ENCODE measurements at regions not wholly inside any gene's neighbourhood (a gene's known extent, or its start where the extent isn't known, plus 50 kb on each side); places are given as distances from the start of the nearest gene placed in this dataset.

DNA sequence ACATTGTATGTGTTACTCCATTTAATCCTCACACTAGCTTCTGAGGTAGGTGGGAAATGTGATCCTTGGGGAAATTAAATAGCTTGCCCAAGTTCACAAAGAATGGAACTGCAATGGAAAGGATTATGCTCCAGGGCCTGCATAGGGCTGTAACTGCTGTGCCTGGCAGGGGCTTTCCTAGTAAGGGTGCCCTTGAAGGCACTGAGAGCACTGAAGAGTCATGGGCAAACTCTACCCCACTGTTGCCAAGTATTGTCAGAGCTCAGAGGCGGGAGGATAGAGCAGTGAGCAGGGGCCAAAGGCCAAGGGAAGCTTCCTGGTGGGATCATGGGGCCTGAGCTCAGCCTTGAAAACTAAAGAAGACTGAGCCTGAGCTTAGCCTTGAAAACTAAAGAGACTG, 133.0 kb upstream of the NALF2 start:
- Histone ChIP-seq H3K4me2 (no peak overlapping the region), H3K4me1 (replicated peaks; ENCODE audit: insufficient read depth) (no peaks in the 10 kb centered on the region), H3K27me3 (ENCODE audit: insufficient read depth, low read depth) (no peaks in the 10 kb centered on the region), H3K9me3 (ENCODE audit: insufficient read depth, low read depth) (no peaks in the 10 kb centered on the region), H3K79me2 (ENCODE audit: low read depth) (no peaks in the 10 kb centered on the region), H3K9me2 (ENCODE audit: insufficient read depth) (no peaks in the 10 kb centered on the region), H4K20me1 (ENCODE audit: insufficient read depth) (no peaks in the 10 kb centered on the region), H2AFZ (no peak overlapping the region), H3K36me3 (ENCODE audit: low read depth) (no peaks in the 10 kb centered on the region), H3F3A (ENCODE audit: insufficient read depth, low read depth) (no peaks in the 10 kb centered on the region), H3K27ac (no peak overlapping the region), H3K4me3 (no peak overlapping the region)
- ChIA-PET CTCF (no interaction called here), POLR2A (ENCODE audit: unreplicated experiment) (no interaction called here)
- intact Hi-C loops (cut with micrococcal nuclease; ENCODE audit: unreplicated experiment), result no loop called here
- no peak for TF ChIP-seq EZH2 (IDR thresholded peaks at IDR 0.05; ENCODE audit: low read depth)
- TF ChIP-seq, protein P1, sequence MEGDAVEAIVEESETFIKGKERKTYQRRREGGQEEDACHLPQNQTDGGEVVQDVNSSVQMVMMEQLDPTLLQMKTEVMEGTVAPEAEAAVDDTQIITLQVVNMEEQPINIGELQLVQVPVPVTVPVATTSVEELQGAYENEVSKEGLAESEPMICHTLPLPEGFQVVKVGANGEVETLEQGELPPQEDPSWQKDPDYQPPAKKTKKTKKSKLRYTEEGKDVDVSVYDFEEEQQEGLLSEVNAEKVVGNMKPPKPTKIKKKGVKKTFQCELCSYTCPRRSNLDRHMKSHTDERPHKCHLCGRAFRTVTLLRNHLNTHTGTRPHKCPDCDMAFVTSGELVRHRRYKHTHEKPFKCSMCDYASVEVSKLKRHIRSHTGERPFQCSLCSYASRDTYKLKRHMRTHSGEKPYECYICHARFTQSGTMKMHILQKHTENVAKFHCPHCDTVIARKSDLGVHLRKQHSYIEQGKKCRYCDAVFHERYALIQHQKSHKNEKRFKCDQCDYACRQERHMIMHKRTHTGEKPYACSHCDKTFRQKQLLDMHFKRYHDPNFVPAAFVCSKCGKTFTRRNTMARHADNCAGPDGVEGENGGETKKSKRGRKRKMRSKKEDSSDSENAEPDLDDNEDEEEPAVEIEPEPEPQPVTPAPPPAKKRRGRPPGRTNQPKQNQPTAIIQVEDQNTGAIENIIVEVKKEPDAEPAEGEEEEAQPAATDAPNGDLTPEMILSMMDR (conservative IDR thresholded peaks at IDR 0.05), result no peak
- BruUV-seq (replicated peaks), result no TSS peak
- DNase-seq, result no peak

DNA sequence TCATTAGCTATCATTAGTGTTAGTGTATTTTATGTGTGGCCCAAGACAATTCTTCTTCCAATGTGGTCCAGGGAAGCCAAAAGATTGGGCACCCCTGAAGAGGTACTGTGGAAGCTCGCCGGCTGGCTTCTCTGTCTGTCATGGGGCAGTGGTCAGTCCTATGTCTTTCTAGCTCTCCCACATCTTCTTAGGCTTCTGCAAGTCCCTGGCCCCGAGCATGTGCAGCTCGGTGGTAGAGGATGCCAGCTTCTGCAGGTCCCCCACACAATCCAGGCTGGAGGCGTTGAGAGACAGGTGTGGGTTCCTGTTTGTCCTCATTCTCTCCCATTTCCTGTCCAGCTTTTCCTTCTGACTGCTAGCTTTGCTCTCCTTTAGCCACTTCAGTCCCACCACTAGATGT, 134.1 kb upstream of the NALF2 start:
- no peaks in the 10 kb centered on the region for H3K4me1 ChIP-seq (replicated peaks; ENCODE audit: insufficient read depth)
- DNase-seq, result no peak
- H4K20me1 ChIP-seq (ENCODE audit: insufficient read depth), result no peaks in the 10 kb centered on the region
- H3K36me3 ChIP-seq (ENCODE audit: low read depth), result no peaks in the 10 kb centered on the region
- no peak overlapping the region for H2AFZ ChIP-seq
- no TSS peak for BruUV-seq (replicated peaks)
- TF ChIP-seq, protein P1 (conservative IDR thresholded peaks at IDR 0.05), result no peak
- TF ChIP-seq EZH2 (IDR thresholded peaks at IDR 0.05; ENCODE audit: low read depth), result no peak
- POLR2A ChIA-PET (ENCODE audit: unreplicated experiment), result no interaction called here
- no peak overlapping the region for H3K4me3 ChIP-seq
- no peaks in the 10 kb centered on the region for H3K27me3 ChIP-seq (ENCODE audit: insufficient read depth, low read depth)
- CTCF ChIA-PET, result no interaction called here
- no peaks in the 10 kb centered on the region for H3K9me3 ChIP-seq (ENCODE audit: insufficient read depth, low read depth)
- H3K27ac ChIP-seq, result no peak overlapping the region
- no peak overlapping the region for H3K4me2 ChIP-seq
- intact Hi-C loops (cut with micrococcal nuclease; ENCODE audit: unreplicated experiment), result no loop called here
- H3K9me2 ChIP-seq (ENCODE audit: insufficient read depth), result no peaks in the 10 kb centered on the region
- no peaks in the 10 kb centered on the region for H3F3A ChIP-seq (ENCODE audit: insufficient read depth, low read depth)
- no peaks in the 10 kb centered on the region for H3K79me2 ChIP-seq (ENCODE audit: low read depth)

DNA sequence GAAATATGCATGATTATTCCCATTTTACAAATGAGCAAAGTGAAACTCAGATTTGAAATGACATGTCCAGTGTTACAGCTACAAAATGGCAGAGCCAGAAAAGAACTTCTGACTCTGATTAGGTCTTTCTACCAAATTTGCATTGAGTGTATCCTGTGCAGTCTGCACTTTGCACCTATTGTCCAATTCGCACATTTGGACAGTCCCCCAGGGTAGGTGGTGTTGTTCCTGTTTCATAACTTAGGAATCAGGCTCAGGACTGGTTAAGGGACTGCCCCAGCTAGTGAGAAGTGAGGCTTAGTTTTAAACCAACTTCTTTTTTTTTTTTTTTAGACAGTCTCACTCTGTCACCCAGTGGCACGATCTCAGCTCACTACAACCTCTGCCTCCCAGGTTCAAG, 137.9 kb upstream of the NALF2 start:
- no peaks in the 10 kb centered on the region for H3K27me3 ChIP-seq (ENCODE audit: insufficient read depth, low read depth)
- no peaks in the 10 kb centered on the region for H3K36me3 ChIP-seq (ENCODE audit: low read depth)
- H3K79me2 ChIP-seq (ENCODE audit: low read depth), result no peaks in the 10 kb centered on the region
- H2AFZ ChIP-seq, result no peak overlapping the region
- ChIA-PET CTCF (no interaction called here), POLR2A (ENCODE audit: unreplicated experiment) (no interaction called here)
- H4K20me1 ChIP-seq (ENCODE audit: insufficient read depth), result no peaks in the 10 kb centered on the region
- H3K4me2 ChIP-seq, result no peak overlapping the region
- no peak overlapping the region for H3K4me3 ChIP-seq
- no peaks in the 10 kb centered on the region for H3K4me1 ChIP-seq (replicated peaks; ENCODE audit: insufficient read depth)
- no peak for DNase-seq
- no peak for TF ChIP-seq EZH2 (IDR thresholded peaks at IDR 0.05; ENCODE audit: low read depth)
- TF ChIP-seq, protein P1 (conservative IDR thresholded peaks at IDR 0.05), result no peak
- H3F3A ChIP-seq (ENCODE audit: insufficient read depth, low read depth), result no peaks in the 10 kb centered on the region
- no TSS peak for BruUV-seq (replicated peaks)
- no peaks in the 10 kb centered on the region for H3K9me2 ChIP-seq (ENCODE audit: insufficient read depth)
- no peak overlapping the region for H3K27ac ChIP-seq
- intact Hi-C loops (cut with micrococcal nuclease; ENCODE audit: unreplicated experiment), result no loop called here
- H3K9me3 ChIP-seq (ENCODE audit: insufficient read depth, low read depth), result no peaks in the 10 kb centered on the region

Measured in PC-9 (cell line).